ENCODE measurements at regions not wholly inside any gene's neighbourhood (a gene's known extent, or its start where the extent isn't known, plus 50 kb on each side); places are given as distances from the start of the nearest gene placed in this dataset.

GRCh38 chr2:223107825-223108224 lies 55.8 kb downstream of the KCNE4 start:
- H3K4me3 ChIP-seq (ENCODE audit: low read length): no peak overlapping the region
- POLR2A ChIA-PET: no interaction called here
- H3K4me1 ChIP-seq (ENCODE audit: insufficient read depth, low read length): no peaks in the 10 kb centered on the region
- Mint-ChIP-seq H3K9me3 (no peaks in the 10 kb centered on the region), H3K4me3 (no peak overlapping the region), H3K27ac (no peak overlapping the region), H3K4me1 (ENCODE audit: low read depth) (no peaks in the 10 kb centered on the region), H3K36me3 (ENCODE audit: low read depth) (no peaks in the 10 kb centered on the region), H3K27me3 (no peaks in the 10 kb centered on the region)
- no peaks in the 10 kb centered on the region for H3K36me3 ChIP-seq (ENCODE audit: insufficient read depth, low read length)
- no peaks in the 10 kb centered on the region for H3K9me3 ChIP-seq (ENCODE audit: control insufficient read depth in 1 of 2, insufficient read depth in 1 of 2, low read length in 2 of 2)
- CTCF ChIA-PET: no interaction called here
- DNase-seq (no peak), ATAC-seq (ENCODE audit: poor library complexity) (no peak)
- intact Hi-C loops (cut with DNase I, micrococcal nuclease): no loop called here
- no peak for TF ChIP-seq CTCF (IDR thresholded peaks at IDR 0.05)
- no peak overlapping the region for H3K27ac ChIP-seq (ENCODE audit: low read depth in 1 of 2, low read length in 2 of 2)
- no peaks in the 10 kb centered on the region for H3K27me3 ChIP-seq (ENCODE audit: control insufficient read depth in 1 of 2, insufficient read depth in 2 of 2, low read length in 2 of 2)

GRCh38 chr2:223108351-223109050 lies 56.5 kb downstream of the KCNE4 start:
- Mint-ChIP-seq H3K4me1 (ENCODE audit: low read depth) (no peaks in the 10 kb centered on the region), H3K9me3 (peaks cover 2% of the 10 kb centered on the region), H3K27ac (no peak overlapping the region), H3K4me3 (no peak overlapping the region), H3K36me3 (ENCODE audit: low read depth) (no peaks in the 10 kb centered on the region), H3K27me3 (no peaks in the 10 kb centered on the region)
- H3K4me1 ChIP-seq (ENCODE audit: insufficient read depth, low read length): no peaks in the 10 kb centered on the region
- ATAC-seq (ENCODE audit: poor library complexity): no peak
- H3K9me3 ChIP-seq (ENCODE audit: control insufficient read depth in 1 of 2, insufficient read depth in 1 of 2, low read length in 2 of 2): no peaks in the 10 kb centered on the region
- intact Hi-C loops (cut with DNase I, micrococcal nuclease): no loop called here
- ChIA-PET POLR2A (no interaction called here), CTCF (no interaction called here)
- H3K27ac ChIP-seq (ENCODE audit: low read depth in 1 of 2, low read length in 2 of 2): no peak overlapping the region
- no peak for DNase-seq
- H3K27me3 ChIP-seq (ENCODE audit: control insufficient read depth in 1 of 2, insufficient read depth in 2 of 2, low read length in 2 of 2): no peaks in the 10 kb centered on the region
- H3K4me3 ChIP-seq (ENCODE audit: low read length): no peak overlapping the region
- no peak for TF ChIP-seq CTCF (IDR thresholded peaks at IDR 0.05)
- H3K36me3 ChIP-seq (ENCODE audit: insufficient read depth, low read length): no peaks in the 10 kb centered on the region

GRCh38 chr2:223109341-223109740 lies 57.4 kb downstream of the KCNE4 start:
- no peaks in the 10 kb centered on the region for H3K9me3 ChIP-seq (ENCODE audit: control insufficient read depth in 1 of 2, insufficient read depth in 1 of 2, low read length in 2 of 2)
- H3K4me1 ChIP-seq (ENCODE audit: insufficient read depth, low read length): no peaks in the 10 kb centered on the region
- Mint-ChIP-seq H3K36me3 (ENCODE audit: low read depth) (no peaks in the 10 kb centered on the region), H3K4me1 (ENCODE audit: low read depth) (no peaks in the 10 kb centered on the region), H3K27me3 (no peaks in the 10 kb centered on the region), H3K27ac (no peak overlapping the region), H3K9me3 (peaks cover 2% of the 10 kb centered on the region), H3K4me3 (no peak overlapping the region)
- no peak for TF ChIP-seq CTCF (IDR thresholded peaks at IDR 0.05)
- no peaks in the 10 kb centered on the region for H3K36me3 ChIP-seq (ENCODE audit: insufficient read depth, low read length)
- H3K27me3 ChIP-seq (ENCODE audit: control insufficient read depth in 1 of 2, insufficient read depth in 2 of 2, low read length in 2 of 2): no peaks in the 10 kb centered on the region
- intact Hi-C loops (cut with DNase I, micrococcal nuclease): no loop called here
- no peak overlapping the region for H3K27ac ChIP-seq (ENCODE audit: low read depth in 1 of 2, low read length in 2 of 2)
- ATAC-seq (ENCODE audit: poor library complexity) (no peak), DNase-seq (no peak)
- CTCF ChIA-PET: no interaction called here
- POLR2A ChIA-PET: no interaction called here
- H3K4me3 ChIP-seq (ENCODE audit: low read length): no peak overlapping the region

All from CD4-positive, alpha-beta T cell (primary cell).